Stimulated activated CD4-positive, alpha-beta T cell treated with anti-CD3 and anti-CD28 coated beads, Interleukin-4, amount 100 ng/mL, for 4 hours (primary cell): ENCODE measurements at regions not wholly inside any gene's neighbourhood (a gene's known extent, or its start where the extent isn't known, plus 50 kb on each side); places are given as distances from the start of the nearest gene placed in this dataset.
"Not testable (repeated sequence)": the region's sequence is repeated elsewhere in the genome, so short reads cannot be mapped to it uniquely, and the experiment has no call there.

ENCODE experiments used
- DNase-seq, 2 experiments: peaks; one replicate each; pipeline ENCODE4 v3.0.0-alpha.2; 2020

DNA sequence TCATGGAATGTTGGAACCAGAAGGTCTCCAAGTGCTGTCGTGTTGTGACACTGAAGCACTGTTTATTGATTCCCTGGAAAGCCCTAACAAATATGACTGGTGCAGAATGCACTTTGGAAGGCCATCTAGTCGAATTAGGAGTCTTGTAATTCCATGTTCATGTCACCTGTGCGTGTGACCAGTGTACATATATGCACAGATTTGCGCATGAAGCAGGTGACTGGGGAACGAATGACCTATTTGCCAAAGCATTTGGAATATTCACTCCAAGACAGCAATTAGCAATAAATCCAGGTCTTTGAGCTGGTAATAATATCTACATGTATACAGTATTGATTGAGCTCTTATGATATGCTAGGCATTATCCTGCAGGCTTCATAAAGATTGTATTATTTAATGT lies 177.5 kb upstream of the PFN2 start:
- no peak for DNase-seq

DNA sequence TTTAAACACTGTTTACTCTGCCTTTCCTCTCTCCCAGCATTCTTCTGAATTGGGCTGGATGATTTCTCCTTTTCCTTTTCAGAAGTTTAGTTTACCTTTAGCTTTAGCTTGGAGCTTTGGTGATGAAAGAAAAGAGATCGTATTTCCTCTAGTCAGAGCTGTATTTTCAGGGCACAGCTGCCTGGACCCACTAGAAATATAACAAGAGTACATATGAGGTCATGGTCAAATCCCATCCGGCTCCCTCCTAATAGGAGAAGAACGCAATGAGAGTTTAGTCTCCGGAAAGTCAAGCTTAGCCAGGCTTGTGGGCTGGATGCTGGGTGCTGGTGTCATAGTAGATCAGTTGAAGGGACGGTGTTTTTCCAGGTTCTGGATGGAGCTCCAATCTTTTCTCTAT lies 177.1 kb upstream of the PFN2 start:
- no peak for DNase-seq

DNA sequence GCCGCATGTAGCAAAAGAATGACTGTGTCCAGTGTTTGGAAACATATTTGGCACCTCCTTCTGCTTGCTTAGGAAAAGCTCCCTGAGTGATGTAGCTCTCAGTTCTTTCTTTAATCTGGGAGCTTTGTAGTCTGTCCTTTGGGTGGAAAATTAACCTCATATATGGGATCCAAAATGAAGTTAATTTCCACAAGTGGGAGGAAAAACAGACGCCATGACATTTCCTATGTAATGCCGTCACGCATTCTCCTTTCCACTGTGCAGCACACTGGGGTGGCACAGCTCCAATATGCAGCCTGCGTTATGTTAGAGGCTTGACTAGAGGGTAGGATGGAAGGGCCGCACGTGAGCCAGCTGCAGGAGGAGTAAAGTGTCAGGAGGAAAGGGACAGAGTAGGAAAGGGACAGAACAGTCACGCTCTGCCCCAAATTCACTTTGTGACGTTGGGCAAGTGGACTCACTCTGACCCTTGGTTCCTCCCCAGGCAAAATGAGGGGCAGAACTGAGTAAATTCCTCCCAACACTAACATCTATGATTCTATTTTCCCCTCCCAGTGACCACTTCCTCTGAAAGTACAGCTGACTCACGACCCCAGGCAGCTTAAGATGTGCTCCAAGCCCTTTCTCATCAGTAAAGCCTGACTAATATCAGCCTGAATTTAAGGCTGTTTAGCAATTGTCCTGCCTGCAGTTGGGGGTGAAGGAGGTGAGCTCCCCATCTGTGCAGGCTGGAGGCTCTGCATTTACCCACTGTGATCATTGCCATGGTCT lies 176.5 kb upstream of the PFN2 start:
- no peak for DNase-seq

DNA sequence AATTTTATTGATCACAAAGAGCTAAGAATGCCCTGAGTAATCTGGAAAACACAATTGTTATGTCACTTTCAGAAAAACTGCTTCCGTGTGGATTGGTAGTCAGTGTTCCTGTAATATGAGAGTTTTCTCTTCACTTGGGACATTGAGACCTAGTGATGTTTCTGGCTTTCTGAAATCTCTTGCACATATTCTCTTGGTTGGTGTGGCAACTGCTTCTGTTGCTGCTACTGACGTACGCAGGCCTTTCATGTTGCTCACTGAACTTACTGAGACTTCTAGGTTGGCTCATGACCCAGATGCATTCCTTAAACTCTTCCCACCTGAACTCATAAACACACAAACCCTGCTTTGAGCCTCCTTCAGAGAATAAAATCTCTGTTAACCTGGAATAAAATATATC lies 175.0 kb upstream of the PFN2 start:
- no peak for DNase-seq

DNA sequence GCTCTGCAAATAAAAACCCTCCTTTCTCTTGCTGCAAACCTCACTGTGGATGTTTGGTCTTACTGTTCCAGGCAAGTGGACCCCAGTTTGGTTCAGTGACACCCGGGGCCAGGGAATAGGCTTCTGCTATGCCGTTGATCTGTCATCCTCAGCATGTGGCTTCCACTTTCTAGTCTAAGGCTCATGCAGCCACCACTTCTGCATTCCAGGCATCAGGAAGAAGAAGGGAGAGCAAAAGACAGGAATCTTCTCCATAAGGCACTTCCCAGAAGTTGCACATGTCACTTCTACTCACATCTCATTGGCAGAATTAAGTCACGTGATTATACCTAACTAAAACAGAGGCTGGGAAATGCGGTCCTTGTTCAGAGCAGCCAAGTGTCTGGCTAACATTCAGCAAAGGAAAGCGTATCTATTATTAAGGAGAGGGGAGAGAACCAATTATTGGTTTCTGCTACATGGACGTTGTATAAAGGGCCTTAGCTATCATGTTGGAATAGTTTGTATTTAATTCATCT lies 173.6 kb upstream of the PFN2 start:
- DNase-seq = no peak

DNA sequence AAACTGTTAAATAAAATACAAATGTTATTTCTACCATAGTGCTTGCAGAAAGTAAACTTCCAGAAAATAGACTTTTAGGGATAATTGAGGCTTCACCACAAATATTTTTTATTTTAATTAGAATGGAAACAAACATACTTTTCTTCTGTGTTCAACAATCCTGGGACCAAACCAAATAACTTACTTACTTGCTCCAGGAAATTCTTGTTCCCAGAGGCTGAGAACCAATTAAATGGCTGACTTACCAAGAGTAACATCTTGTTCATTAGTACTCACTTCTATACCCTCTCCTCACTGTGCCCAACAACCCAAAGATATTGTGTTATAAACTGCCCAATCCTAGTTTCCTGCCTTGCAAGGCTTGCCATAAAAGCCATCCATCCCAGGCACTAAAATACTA lies 172.2 kb upstream of the PFN2 start:
- no peak for DNase-seq

DNA sequence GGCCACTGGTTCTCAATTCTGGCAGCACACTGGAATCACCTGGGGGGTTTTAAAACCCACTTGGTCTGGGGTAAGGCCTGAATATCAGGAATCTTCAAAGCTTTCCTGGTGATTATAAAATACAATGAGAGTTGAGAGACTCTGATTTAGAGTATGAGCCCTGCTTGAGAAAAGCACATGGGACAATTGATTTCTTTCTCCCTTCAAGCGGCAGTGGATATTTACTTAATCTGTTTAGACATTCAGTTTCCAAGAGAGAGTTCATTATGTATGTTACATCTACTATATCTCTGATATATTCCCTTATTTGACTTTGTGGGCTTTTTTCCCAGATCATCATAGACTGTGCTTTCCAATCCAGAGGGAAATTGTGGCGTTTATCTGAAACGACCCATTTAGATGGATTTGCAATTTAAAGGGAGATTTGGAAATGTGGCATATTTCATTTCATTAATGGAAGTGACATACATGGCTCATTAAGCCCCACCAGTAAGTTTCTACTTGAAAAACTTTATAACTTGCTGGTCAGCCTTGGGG lies 171.2 kb upstream of the PFN2 start:
- DNase-seq = no peak

DNA sequence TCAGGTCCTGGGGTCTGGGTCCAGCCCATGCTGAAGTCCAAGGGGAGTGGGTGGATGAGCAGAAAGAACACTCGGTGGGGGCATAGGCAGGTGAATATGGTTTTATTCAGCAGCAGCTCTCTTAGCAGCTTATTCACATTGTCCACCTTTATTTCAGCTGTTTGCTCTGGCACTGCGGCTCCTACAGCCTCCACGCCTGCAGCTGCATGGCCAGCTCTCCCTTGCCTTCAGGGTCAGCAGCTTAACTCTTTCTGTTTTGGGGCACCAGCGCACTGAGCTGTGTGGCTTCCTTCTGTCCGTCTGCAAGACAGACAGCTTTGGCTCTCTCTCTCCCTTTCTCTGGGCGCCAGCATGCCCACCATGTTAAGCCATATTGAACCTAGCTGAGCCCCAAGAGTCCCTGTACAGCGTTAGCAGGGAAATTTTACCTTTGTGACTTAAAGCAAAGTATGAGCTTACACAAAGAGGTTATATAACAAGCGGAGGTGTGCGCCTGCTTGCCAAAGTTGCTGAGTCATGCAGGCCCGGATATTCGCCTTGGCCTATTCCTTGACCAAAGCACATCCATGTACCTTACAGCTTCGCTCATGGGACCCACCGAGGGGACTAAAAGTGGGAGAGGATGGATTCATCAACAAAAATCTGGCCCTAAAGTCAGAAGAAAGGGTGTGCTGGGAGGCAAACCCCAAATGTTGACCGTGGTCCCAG lies 170.1 kb upstream of the PFN2 start:
- no peak for DNase-seq

DNA sequence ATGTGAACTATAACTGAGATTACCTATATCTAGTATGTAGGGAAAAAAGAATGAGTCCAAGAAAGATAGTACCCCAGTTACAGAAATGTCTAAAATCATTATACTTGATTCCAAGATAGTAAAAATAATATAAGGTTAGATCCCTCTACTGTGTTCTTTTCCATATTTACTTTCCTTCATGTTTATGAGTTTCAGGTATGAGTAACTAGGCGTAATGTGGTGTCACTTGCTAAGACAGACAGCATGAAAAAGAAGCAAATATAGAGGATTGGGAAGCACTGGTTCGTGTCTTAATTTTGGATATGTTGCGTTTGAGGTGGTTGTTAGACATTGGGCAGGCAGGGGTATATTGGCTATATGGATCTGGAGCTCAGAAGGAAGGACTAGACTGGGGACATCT lies 168.1 kb upstream of the PFN2 start:
- no peak for DNase-seq

DNA sequence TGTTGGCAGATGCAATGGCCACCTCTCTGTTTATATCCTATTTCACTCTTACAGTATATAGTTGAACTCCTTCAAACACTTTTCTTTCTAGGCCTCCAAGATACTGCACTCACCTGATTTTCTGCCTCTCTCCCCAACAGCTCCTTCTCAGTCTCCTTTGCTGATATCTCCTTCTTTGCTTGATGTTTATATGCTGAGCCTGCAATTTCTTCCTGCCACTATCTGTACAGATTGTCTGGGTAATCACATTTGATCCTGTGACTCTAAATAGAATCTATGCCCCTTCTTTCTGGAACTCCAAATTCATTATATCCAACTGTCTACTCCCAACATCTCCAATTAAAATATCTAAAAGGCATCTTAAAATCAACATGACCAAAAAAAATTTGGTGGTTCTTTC lies 165.5 kb upstream of the PFN2 start:
- no peak for DNase-seq

DNA sequence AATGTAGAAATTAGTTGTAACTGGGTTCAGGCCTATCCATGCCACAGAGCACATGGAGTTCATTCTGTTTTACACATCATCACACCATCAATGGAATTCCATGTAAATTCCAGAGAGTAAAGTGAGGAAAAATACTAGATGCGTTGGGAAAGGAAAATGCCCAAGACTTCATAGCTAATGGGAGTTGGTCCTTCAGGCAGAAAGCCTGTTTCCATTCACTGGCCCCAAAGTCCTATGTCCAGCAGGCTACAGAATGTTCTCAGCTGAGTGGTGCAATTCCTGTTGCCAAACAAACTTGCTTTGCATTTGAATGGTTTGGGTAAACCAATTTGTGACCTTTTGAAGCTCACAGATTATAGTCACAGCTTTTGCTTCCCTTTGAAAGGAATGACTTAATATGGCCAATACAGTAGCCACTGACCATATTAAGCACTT lies 164.6 kb upstream of the PFN2 start:
- DNase-seq = no peak

DNA sequence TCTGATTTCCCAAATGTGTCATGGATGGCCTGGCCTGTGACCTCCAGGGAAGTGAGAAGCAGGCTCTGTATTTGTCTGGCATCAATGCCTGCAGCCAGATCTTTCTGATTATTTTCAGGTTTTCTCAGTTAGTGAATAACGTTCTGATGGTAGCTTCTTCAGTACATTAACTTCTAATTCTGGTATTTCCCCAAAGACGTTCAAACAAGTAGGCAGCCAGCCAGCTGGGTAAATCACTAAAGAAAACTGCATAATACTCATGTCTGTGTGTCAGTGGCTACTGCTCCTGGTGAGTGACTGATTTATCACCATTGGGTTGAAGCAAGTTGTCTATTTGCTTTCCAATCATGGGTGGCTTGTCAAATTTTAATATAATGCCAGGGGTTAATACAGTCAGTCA lies 162.6 kb upstream of the PFN2 start:
- DNase-seq = no peak

DNA sequence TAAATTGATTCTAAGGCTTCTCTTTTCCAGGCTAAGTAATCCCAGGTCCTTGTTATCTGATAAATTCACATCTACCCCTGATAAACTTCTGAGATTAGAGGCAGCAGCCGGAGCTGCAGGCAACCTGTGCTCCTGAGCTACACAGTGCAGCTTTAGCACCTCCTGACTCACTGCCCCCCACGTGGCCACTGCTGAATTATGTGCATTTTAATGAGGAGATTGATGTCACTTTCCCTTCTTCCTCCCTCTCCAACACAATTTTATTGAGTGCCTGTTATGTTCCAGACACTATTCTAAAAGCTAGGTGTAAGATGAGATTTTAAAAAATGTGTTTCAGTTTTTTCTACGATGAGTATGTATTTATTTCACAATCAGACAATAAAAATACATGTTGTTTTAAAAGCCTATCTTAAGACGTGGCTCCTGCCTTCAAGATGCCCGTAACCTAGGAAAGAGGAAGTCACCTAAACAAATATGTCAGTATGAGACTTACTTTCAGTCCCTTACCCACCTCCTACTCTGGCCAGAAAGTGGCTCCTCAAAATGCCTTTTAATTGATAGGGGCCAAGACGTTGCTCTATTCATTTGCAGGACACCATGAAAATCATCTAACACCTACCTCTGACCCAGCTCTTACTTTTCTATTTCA lies 161.5 kb upstream of the PFN2 start:
- DNase-seq = no peak

DNA sequence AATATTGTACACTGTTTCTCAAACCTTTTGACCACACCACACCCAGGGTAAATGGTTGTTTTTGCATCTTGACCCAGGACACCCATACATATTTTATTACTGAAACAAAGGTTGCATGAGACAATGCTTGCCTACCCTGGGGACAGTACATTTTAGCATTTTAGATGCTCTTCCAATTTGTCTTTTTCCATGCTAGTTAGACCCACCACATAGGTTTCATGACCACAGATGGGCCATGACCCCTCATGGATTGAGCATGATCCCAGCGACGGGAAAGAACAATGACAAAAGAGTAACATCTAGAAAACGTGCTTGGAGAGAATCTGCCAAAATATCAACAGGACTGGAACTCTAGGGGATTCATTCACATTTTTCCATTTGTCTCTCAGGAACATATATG lies 161.0 kb upstream of the PFN2 start:
- no peak for DNase-seq

DNA sequence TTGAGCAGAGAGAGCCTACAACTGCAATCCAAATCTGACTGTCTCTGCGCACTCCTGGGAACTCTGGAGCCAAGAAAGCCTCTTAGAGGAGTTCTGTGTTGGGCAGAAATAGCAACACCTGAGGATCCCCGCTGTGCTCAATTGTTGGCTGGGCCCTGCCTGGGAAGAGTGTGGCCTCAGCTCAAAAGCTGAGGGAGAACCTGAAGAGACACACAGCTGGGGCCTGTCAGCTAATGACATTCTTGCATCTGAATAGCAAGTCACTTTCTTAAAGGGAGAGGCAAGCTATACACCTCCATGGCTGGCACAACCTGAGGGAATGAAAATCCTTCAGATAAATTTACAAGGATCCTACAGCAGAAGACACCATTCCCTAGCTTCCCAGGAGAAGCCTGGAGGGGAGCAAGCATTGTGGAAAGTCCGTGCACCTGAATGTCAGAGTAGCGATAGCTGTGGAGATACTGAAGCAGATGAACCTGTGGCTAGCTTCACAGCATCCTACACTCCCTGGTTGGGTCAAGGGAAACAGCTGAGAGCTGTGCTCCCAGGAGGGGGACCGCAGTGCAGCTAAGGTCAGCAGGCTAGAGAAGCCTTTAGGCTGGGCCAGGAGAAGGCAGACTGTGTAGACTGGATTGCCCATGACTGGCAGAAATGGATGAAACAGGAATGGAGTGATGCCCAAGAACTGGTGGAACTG lies 159.9 kb upstream of the PFN2 start:
- DNase-seq = no peak

DNA sequence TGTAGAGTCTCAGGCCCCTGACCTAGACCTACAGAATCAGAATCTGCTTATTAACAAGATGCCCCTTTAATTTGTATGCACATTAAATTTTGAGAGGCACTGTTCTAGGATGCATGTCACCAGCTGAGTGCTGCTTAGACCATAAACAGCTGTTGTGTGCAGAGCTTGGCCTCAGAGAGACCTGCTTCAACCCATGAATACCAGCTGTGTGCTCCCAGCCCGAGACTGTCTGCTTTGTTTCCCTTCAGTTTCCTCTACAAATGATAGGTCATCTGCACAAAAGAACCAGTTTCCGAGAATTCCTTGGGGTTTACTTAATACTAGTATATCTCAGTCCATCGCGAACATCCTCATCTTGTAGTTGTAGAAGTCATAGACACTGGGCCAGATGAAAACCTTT lies 158.5 kb upstream of the PFN2 start:
- DNase-seq = no peak

DNA sequence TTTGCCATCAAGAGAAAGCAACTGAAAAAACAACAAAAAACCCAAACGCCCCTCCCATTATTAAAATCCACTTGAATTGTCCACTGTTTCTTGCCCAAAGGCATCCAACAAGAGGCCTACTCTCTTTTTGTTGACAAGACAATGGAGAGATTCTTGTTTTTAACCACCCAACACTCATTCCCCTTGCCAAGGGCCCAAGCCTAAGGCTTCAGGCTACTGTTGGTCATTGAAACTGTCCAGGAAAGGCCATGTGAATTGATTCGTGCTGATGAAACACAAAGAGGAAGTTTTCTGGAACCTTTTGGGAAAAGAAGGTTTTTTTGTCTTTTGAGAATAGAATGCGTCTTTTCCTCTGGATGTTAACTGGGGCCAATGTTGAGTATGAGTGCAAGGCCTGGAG lies 157.4 kb upstream of the PFN2 start:
- no peak for DNase-seq

DNA sequence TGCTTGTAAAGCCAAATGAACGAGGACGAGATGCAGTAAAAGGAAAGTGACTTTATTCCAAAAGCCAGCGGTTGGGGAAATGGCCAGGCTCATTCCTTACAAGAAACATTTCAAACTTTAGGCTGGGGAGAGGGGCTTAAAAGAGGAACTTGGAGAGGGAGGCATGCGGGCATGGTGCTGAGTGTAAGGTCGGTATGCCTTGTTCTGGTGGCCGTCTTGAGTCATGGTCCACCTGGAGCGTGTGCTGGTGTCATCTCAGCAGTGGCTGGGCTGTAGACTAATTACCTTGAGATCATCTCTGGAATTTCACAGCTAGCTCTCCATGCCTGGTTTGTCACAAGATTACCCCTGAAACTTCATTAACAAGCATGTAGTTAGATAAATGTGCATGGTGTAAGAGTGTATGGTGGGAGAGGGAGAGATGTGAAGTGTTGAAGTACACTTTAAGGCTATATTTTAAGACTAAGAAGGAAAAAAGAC lies 156.4 kb upstream of the PFN2 start:
- DNase-seq = no peak

DNA sequence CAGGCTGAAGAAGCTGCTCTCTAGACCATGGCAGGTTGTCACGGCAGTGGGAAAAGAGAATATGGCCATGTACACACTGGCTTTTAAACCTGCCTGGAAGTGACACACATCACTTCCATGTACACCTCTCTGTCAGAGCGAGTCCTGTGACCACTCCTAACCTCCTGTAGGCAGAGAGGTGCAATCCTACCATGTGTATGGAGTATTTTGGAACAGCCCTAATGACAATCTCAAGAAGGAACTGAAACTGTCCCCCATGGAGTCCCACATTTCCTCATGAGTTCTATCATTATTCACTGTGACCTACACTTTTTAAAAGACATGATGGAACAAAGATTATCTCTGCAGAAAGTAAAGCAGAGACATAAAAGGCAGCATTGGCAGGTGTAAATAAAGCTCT lies 153.4 kb upstream of the PFN2 start:
- DNase-seq = no peak

DNA sequence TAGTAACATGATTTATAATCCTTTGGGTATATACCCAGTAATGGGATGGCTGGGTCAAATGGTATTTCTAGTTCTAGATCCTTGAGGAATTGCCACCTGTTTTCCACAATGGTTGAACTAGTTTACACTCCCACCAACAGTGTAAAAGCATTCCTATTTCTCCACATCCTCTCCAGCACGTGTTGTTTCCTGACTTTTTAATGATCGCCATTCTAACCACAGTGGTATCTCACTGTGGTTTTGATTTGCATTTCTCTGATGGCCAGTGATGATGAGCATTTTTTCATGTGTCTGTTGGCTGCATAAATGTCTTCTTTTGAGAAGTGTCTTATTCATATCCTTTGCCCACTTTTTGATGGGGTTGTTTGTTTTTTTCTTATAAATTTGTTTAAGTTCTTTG lies 152.6 kb upstream of the PFN2 start:
- DNase-seq = not testable (repeated sequence)

DNA sequence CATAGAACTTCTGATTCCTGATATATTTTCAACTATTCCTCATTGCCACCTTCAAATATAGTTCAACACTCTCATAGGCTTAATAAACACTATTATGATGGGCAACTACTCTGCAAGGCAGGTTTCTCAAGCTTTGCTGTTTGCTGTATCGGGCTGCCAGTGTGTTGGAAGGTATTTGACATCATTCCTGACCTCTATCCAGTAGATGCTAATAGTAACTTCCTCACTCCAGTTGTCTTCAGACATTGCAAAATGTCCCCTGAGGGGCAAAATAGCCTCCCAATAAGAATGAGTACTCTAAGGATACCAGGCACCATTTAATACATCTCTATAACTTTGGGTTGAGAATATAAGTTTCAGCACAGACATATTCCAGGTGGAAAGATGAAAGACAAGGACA lies 147.5 kb upstream of the PFN2 start:
- DNase-seq = no peak

DNA sequence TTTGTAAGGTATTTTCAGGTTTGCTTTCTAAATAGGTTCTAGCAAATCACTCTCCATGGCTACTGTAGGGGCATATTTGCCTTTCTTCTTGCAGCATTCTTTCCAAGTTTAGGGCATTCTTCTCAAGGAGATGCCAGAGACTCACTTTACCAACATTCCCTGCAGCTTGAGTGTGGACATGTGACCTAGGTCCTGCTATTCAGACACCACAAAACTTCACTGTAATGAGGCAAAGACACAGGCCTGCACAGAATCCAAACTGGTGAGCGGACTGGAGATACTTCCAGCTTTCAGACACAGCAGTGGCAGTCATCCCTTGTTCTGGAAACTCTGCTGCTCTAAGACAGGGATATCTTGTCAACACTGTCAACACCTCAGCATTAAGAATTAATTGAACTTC lies 146.4 kb upstream of the PFN2 start:
- DNase-seq = no peak

DNA sequence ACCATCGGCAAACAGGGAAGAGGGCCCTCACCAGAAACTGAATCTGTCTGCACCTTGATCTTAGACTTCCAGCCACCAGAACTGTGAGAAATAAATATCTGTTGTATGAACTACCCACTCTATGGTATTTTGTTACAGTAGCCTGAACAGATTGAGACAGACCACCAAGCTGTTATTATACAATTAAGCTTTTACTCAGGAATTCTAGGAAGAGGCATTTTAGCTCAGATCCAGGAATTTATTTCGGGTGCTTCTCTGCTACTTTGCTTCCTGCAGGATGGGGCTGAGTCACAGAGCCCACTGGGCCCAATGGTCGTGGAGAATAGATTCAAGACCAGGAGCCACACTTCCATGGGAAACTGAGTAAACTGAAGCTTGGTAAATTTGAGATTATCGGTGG lies 145.5 kb upstream of the PFN2 start:
- no peak for DNase-seq
